Karpas-422 (cell line): ENCODE measurements at regions not wholly inside any gene's neighbourhood (a gene's known extent, or its start where the extent isn't known, plus 50 kb on each side); places are given as distances from the start of the nearest gene placed in this dataset.

Experiments
- DNase-seq: peaks from one replicate; pipeline ENCODE4 v3.0.0-alpha.2; 2015
- H2AFZ ChIP-seq: fragments of 200-600 bp; sonication (generic); 2 replicates; pipeline ENCODE4 v1.6.1; 2014; ENCODE audit warnings: antibody characterized with exemption, low read length, mixed read lengths
- H3K27ac ChIP-seq: fragments of 200-600 bp; sonication (generic); 2 replicates; pipeline ENCODE4 v1.5.1; 2014; ENCODE audit warnings: mild to moderate bottlenecking, low read length, moderate library complexity
- H3K27me3 ChIP-seq: fragments of 200-600 bp; sonication (generic); 2 replicates; pipeline ENCODE4 v1.6.1; 2014; ENCODE audit warnings: low read length, mixed read lengths
- H3K36me3 ChIP-seq: fragments of 200-600 bp; sonication (generic); 2 replicates; pipeline ENCODE4 v1.6.1; 2014; ENCODE audit warnings: low read length, mixed read lengths; ENCODE audit not compliant: insufficient read depth
- H3K4me1 ChIP-seq: fragments of 200-600 bp; sonication (generic); 2 replicates; pipeline ENCODE4 v1.6.1; 2014; ENCODE audit warnings: mild to moderate bottlenecking, low read length, mixed read lengths
- H3K4me2 ChIP-seq: fragments of 200-600 bp; sonication (generic); 2 replicates; pipeline ENCODE4 v1.6.1; 2014; ENCODE audit warnings: low read length, low read depth, mild to moderate bottlenecking; ENCODE audit not compliant: poor library complexity, severe bottlenecking
- H3K4me3 ChIP-seq: fragments of 200-600 bp; sonication (generic); 2 replicates; pipeline ENCODE4 v1.5.1; 2014; ENCODE audit warnings: mild to moderate bottlenecking, antibody characterized with exemption, low read length, mixed read lengths
- H3K79me2 ChIP-seq: fragments of 200-600 bp; sonication (generic); 2 replicates; pipeline ENCODE4 v1.6.1; 2014; ENCODE audit warnings: mild to moderate bottlenecking, low read length, mixed read lengths
- H3K9ac ChIP-seq: fragments of 200-600 bp; sonication (generic); 2 replicates; pipeline ENCODE4 v1.6.0; 2014; ENCODE audit warnings: low read length
- H3K9me2 ChIP-seq: fragments of 200-600 bp; sonication (generic), shearing (Covaris generic); replicated peaks from 2 replicates; pipeline ENCODE4 v1.6.0; 2014; ENCODE audit warnings: mild to moderate bottlenecking, low read length, moderate library complexity; ENCODE audit not compliant: insufficient read depth
- H3K9me3 ChIP-seq: fragments of 300-700, 200-600 bp; sonication (generic); 2 replicates; pipeline ENCODE4 v1.6.1; 2014; ENCODE audit warnings: low read length, mixed read lengths
- H4K20me1 ChIP-seq: fragments of 200-600 bp; sonication (generic); 2 replicates; pipeline ENCODE4 v1.6.1; 2014; ENCODE audit warnings: mild to moderate bottlenecking, antibody characterized with exemption, low read length, low read depth; ENCODE audit not compliant: insufficient read depth

DNA sequence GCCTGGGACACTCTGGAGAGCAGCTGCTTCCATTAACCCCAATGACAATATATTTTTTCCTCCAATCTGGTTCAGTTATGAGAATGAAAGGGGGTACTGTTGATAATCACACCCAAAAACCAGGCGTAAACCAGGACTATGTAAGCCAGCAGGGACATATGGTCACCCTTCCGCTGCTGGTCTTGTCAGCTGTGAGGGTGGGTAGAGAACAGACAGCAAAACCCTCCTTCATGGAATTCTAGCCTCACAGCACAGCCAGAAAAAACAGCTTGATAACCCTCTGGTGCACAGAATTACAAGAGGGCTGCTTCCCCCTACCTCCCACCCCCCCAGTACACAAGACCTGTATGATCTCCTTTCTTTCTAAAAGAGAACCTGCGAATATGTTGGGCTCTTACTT, 368.8 kb upstream of the ZMIZ1 start:
- Histone ChIP-seq H2AFZ (no peak overlapping the region), H3K27ac (no peak overlapping the region), H3K79me2 (no peaks in the 10 kb centered on the region), H3K9me3 (no peaks in the 10 kb centered on the region), H3K27me3 (no peaks in the 10 kb centered on the region), H3K4me1 (no peaks in the 10 kb centered on the region), H3K4me2 (no peak overlapping the region), H4K20me1 (no peaks in the 10 kb centered on the region), H3K4me3 (no peak overlapping the region), H3K36me3 (no peaks in the 10 kb centered on the region), H3K9me2 (no peaks in the 10 kb centered on the region), H3K9ac (no peak overlapping the region)
- DNase-seq = no peak

DNA sequence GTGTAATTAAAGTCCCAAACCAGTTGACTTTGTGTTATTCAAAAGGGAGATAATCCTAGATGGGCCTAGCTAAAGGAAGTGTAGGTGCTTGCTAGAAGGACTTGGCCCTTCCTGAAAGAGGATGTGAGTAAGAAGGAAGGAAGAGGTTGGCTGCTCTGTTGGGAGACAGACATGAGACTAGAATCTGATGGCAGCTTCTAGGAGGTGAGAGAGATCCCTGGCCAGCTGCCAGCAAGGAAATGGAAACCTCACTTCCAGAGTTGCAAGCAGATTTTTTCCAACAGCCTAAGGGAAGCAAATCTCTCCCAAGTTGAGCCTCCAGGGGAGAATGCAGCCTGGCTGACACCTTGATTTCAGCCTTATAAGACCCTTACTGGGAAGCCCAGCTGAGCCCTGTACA, 368.4 kb upstream of the ZMIZ1 start:
- no peaks in the 10 kb centered on the region for H3K4me1 ChIP-seq
- H3K36me3 ChIP-seq = no peaks in the 10 kb centered on the region
- no peak overlapping the region for H3K9ac ChIP-seq
- H3K9me2 ChIP-seq = no peaks in the 10 kb centered on the region
- no peak overlapping the region for H3K4me3 ChIP-seq
- H4K20me1 ChIP-seq = no peaks in the 10 kb centered on the region
- no peaks in the 10 kb centered on the region for H3K27me3 ChIP-seq
- DNase-seq = no peak
- no peak overlapping the region for H2AFZ ChIP-seq
- H3K27ac ChIP-seq = no peak overlapping the region
- H3K79me2 ChIP-seq = no peaks in the 10 kb centered on the region
- no peak overlapping the region for H3K4me2 ChIP-seq
- no peaks in the 10 kb centered on the region for H3K9me3 ChIP-seq

DNA sequence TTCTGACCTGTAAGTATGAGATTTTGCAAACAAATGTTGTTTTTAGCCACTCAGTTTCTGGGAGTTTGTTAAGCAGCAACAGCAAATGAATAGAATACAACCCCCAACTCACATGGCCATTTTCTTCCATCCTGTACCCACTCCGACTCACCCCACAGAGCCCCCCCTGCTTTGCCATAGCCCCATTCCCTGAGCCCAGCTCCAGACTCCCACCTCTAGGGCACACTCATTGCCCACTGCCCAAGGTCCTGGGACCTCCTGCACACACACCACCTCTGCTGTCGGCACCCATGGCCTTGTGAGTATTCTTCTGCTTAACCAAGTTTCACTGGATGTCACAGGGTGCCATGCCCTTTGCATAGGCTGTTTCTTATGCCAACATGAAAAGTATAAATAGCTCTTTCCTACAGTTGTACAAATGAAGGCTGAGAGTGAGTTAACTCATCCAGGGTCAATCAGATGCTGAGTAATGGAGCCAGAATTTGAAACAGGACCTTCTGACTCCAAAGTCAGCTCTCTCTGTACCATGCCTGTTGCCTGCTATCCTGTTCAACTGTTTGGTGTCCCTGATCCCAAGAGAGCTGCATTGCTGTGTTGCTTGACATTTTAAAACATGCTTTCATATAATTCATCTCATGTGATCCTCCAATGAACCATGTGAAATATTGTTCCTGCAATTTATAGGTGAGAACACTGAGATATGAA, 367.8 kb upstream of the ZMIZ1 start:
- Histone ChIP-seq H3K4me1 (no peaks in the 10 kb centered on the region), H3K36me3 (no peaks in the 10 kb centered on the region), H4K20me1 (no peaks in the 10 kb centered on the region), H3K9me2 (no peaks in the 10 kb centered on the region), H3K4me2 (no peak overlapping the region), H3K4me3 (no peak overlapping the region), H3K27me3 (no peaks in the 10 kb centered on the region), H2AFZ (no peak overlapping the region), H3K27ac (no peak overlapping the region), H3K9me3 (no peaks in the 10 kb centered on the region), H3K79me2 (no peaks in the 10 kb centered on the region), H3K9ac (no peak overlapping the region)
- DNase-seq = no peak

DNA sequence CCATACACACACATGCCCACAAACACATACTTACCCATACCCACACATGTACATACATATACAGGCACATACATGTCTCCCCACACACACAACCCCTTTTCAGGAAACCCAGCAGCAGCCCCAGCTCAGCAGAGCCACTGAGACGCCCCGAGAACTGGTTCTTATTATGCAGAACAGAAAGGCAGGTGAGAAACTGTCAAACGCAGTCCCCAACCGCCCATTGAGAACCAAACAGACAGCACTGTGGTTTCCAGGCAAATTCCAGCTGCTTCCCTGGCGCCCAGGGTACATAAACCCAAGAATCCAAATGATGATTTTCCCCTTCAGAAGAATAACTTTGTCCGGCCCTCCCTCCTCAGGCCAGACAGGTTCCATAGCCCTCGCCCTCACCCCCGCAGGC, 366.6 kb upstream of the ZMIZ1 start:
- no peaks in the 10 kb centered on the region for H3K9me3 ChIP-seq
- H3K9me2 ChIP-seq = no peaks in the 10 kb centered on the region
- no peaks in the 10 kb centered on the region for H3K4me1 ChIP-seq
- H3K79me2 ChIP-seq = no peaks in the 10 kb centered on the region
- no peak overlapping the region for H3K27ac ChIP-seq
- no peak for DNase-seq
- no peak overlapping the region for H3K9ac ChIP-seq
- no peaks in the 10 kb centered on the region for H4K20me1 ChIP-seq
- H3K27me3 ChIP-seq = no peaks in the 10 kb centered on the region
- no peak overlapping the region for H3K4me2 ChIP-seq
- H3K4me3 ChIP-seq = no peak overlapping the region
- no peaks in the 10 kb centered on the region for H3K36me3 ChIP-seq
- H2AFZ ChIP-seq = no peak overlapping the region

DNA sequence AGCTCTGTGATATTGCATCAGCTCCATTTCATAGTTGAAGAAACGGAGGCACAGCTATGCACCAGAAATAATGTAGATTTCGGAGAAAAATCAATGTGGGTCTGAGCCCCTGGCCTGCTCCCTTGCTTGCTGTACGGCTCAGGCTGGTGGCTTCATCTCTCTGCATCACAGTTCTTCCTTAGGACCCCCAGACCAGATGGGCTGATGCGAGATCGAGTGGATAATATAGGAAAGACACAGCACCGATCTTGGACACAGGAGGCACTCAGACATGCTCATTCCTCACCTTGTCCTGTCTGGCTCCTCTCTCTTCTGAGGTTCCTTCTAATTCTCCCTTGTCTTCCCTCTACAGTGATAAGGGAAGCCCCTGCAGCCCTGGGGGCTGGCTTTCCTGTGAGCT, 365.9 kb upstream of the ZMIZ1 start:
- Histone ChIP-seq H3K9me3 (no peaks in the 10 kb centered on the region), H3K9me2 (no peaks in the 10 kb centered on the region), H3K27ac (no peak overlapping the region), H3K4me1 (no peaks in the 10 kb centered on the region), H3K36me3 (no peaks in the 10 kb centered on the region), H3K27me3 (no peaks in the 10 kb centered on the region), H4K20me1 (no peaks in the 10 kb centered on the region), H3K4me2 (no peak overlapping the region), H3K9ac (no peak overlapping the region), H3K4me3 (no peak overlapping the region), H3K79me2 (no peaks in the 10 kb centered on the region), H2AFZ (no peak overlapping the region)
- no peak for DNase-seq

DNA sequence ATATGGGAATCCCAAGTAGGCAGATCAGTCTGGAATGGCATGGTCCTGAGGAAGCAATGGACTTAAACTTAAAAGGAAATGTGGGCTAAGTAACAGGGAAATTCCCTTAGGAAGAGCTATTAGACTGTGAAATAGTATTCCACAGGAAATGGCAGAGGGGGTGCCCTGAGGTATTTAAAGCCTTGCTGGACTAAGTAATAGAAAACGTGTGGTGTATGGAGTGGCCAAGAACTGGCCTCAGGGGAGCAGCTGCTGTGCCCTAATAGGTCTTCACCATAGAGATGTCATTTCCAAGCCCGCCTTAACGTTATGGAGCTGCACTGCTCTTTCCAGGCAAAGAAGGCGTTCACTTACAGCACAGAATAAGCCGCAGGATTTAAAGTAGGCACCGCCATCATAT, 365.2 kb upstream of the ZMIZ1 start:
- no peak overlapping the region for H3K4me3 ChIP-seq
- no peak overlapping the region for H3K27ac ChIP-seq
- DNase-seq = no peak
- H3K4me1 ChIP-seq = no peaks in the 10 kb centered on the region
- H3K9me3 ChIP-seq = no peaks in the 10 kb centered on the region
- H3K9ac ChIP-seq = no peak overlapping the region
- no peaks in the 10 kb centered on the region for H4K20me1 ChIP-seq
- H3K36me3 ChIP-seq = no peaks in the 10 kb centered on the region
- no peak overlapping the region for H3K4me2 ChIP-seq
- no peaks in the 10 kb centered on the region for H3K9me2 ChIP-seq
- no peaks in the 10 kb centered on the region for H3K27me3 ChIP-seq
- H2AFZ ChIP-seq = no peak overlapping the region
- no peaks in the 10 kb centered on the region for H3K79me2 ChIP-seq

DNA sequence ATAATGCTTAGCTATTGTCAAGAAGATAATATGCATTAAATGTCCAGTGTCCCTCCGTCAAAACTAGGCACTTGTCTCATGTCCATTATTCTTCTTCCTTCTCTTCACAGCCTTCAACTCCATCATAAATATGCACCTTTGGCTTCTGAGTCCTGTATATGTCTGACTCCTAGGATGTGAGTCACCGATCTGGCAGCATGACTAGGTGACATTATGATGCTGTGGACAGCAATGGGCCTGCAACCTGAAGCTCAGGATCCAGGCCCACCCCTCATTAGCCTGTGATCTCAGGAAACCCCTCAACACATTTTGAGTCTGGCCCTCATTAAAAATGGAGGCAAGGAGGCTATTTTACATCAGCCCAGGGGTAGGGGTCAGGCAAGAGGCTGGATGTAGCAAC, 362.5 kb upstream of the ZMIZ1 start:
- no peak for DNase-seq
- H3K9me3 ChIP-seq = no peaks in the 10 kb centered on the region
- no peak overlapping the region for H3K27ac ChIP-seq
- no peaks in the 10 kb centered on the region for H3K79me2 ChIP-seq
- no peaks in the 10 kb centered on the region for H4K20me1 ChIP-seq
- no peak overlapping the region for H3K4me2 ChIP-seq
- H3K27me3 ChIP-seq = no peaks in the 10 kb centered on the region
- no peak overlapping the region for H2AFZ ChIP-seq
- H3K9me2 ChIP-seq = no peaks in the 10 kb centered on the region
- H3K9ac ChIP-seq = no peak overlapping the region
- H3K4me3 ChIP-seq = no peak overlapping the region
- no peaks in the 10 kb centered on the region for H3K4me1 ChIP-seq
- no peaks in the 10 kb centered on the region for H3K36me3 ChIP-seq

DNA sequence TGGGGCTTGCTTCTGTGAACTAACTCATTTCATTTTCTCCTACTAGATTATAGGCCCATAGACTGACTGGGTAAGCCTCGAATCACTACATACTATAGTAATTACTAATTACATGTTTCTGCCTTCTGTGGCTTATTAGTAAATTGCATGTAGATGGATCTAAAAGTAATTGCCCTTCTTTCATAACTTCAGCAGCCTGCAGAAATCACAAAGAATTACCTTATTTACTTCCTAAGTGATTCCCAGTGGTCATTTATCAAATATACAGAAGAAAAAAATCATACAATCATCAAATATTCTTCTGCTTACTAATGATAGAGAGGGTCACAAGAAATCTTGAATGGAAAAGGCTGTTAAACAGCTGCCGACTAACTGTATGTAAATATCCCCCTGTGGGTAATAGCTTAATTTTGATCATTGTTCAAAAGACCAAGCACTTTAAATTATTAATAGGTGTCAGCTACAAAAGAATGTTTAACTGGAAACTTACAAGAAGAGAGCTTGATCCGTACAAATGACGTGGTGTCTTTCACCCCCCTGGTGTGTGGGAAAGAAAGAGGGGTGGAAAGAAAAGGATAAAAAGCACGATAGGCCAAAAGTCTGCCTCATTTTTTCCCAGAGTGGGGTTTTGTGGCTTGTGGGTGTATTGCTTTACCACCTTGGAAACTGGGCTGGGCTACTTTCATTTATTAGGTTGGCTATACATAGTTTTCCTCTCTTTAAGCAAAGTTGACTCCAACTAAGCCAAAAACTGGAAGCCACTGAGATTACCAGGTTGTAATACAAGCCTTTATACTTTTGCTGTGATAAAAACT, 361.8 kb upstream of the ZMIZ1 start:
- Histone ChIP-seq H3K4me1 (no peaks in the 10 kb centered on the region), H3K79me2 (no peaks in the 10 kb centered on the region), H2AFZ (no peak overlapping the region), H3K27me3 (no peaks in the 10 kb centered on the region), H3K9me3 (no peaks in the 10 kb centered on the region), H3K9me2 (no peaks in the 10 kb centered on the region), H4K20me1 (no peaks in the 10 kb centered on the region), H3K36me3 (no peaks in the 10 kb centered on the region), H3K4me2 (no peak overlapping the region), H3K27ac (no peak overlapping the region), H3K9ac (no peak overlapping the region), H3K4me3 (no peak overlapping the region)
- DNase-seq = no peak
